B cell (primary cell): ENCODE measurements at regions not wholly inside any gene's neighbourhood (a gene's known extent, or its start where the extent isn't known, plus 50 kb on each side); places are given as distances from the start of the nearest gene placed in this dataset.

ENCODE experiments used
- CTCF ChIP-seq: fragments of 200-600 bp; IDR thresholded peaks from one replicate; pipeline ENCODE4 v1.8.0; 2022; ENCODE audit warnings: antibody characterized with exemption, mild to moderate bottlenecking
- EZH2 ChIP-seq: IDR thresholded peaks from 2 replicates; pipeline ENCODE4 v1.6.1; 2012; ENCODE audit warnings: borderline replicate concordance, low read depth, mild to moderate bottlenecking, moderate library complexity, low read length; ENCODE audit not compliant: insufficient read depth, poor library complexity, severe bottlenecking

- TF ChIP-seq EZH2: no peak
- TF ChIP-seq CTCF: no peak
These were observed 645.0 kb downstream of the PCDH7 start for GRCh38 chr4:31365006-31365690.
